ENCODE measurements at regions not wholly inside any gene's neighbourhood (a gene's known extent, or its start where the extent isn't known, plus 50 kb on each side); places are given as distances from the start of the nearest gene placed in this dataset.

- no peak for DNase-seq
Observed at GRCh38 chr4:38609614-38610013, 54.4 kb upstream of the KLF3 start.

GRCh38 chr4:38610521-38610920 lies 53.5 kb upstream of the KLF3 start:
- DNase-seq: no peak

- DNase-seq: no peak
Observed at GRCh38 chr4:38610966-38611431, 53.0 kb upstream of the KLF3 start.

GRCh38 chr4:38611676-38612075 lies 52.3 kb upstream of the KLF3 start:
- no peak for DNase-seq

- no peak for DNase-seq
Observed at GRCh38 chr4:38612646-38613414, 51.2 kb upstream of the KLF3 start.
